K562 (cell line): ENCODE measurements at regions not wholly inside any gene's neighbourhood (a gene's known extent, or its start where the extent isn't known, plus 50 kb on each side); places are given as distances from the start of the nearest gene placed in this dataset.

Experiments
- CHD7 ChIP-seq: fragments of 200-600 bp; sonication (generic); IDR thresholded peaks from one replicate; pipeline ENCODE4 v1.6.1; 2012; ENCODE audit warnings: mild to moderate bottlenecking, low read depth, low read length, inconsistent platforms
- CREB1 ChIP-seq, 2 experiments: sonication (generic) in 1 of 2; formaldehyde crosslinking in 1 of 2; IDR thresholded peaks; 2 replicates each; pipeline versions ENCODE4 v1.6.1 to v1.8.0; 2012 to 2022; ENCODE audit warnings: inconsistent platforms in 1 of 2, mild to moderate bottlenecking in 1 of 2, missing genetic modification reagents in 1 of 2, moderate library complexity in 1 of 2
- ELK1 ChIP-seq: sonication (generic); formaldehyde crosslinking; IDR thresholded peaks from 2 replicates; pipeline ENCODE4 v1.8.1; 2022; ENCODE audit warnings: missing genetic modification reagents
- MYBL2 ChIP-seq, 2 experiments: fragments of 450-650 bp in 1 of 2; sonication (generic) in 1 of 2; formaldehyde crosslinking in 1 of 2; IDR thresholded peaks; 2 replicates each; pipeline versions ENCODE4 v1.6.1 to v1.8.1; 2017 to 2022; ENCODE audit warnings: borderline replicate concordance in 1 of 2, inconsistent platforms in 1 of 2, low read depth in 1 of 2, mild to moderate bottlenecking in 1 of 2, missing genetic modification reagents in 1 of 2, moderate library complexity in 1 of 2
- NFRKB ChIP-seq: fragments of 450-650 bp; IDR thresholded peaks from 2 replicates; pipeline ENCODE4 v1.6.1; 2016; ENCODE audit warnings: low read depth
- PREB ChIP-seq: sonication (generic); formaldehyde crosslinking; IDR thresholded peaks from 2 replicates; pipeline ENCODE4 v1.8.1; 2023; ENCODE audit warnings: mild to moderate bottlenecking, missing genetic modification reagents
- PTTG1 ChIP-seq: fragments of 450-650 bp; IDR thresholded peaks from 2 replicates; pipeline ENCODE4 v1.6.1; 2016; ENCODE audit warnings: low read depth, mild to moderate bottlenecking, missing genetic modification characterization, missing compliant biosample characterization
- RNF2 ChIP-seq: sonication (generic); IDR thresholded peaks from 2 replicates; pipeline ENCODE4 v1.6.1; 2016
- SMAD4 ChIP-seq: fragments of 250-450 bp; sonication (Bioruptor Pico); conservative IDR thresholded peaks from 2 replicates; pipeline ENCODE4 v1.8.0; 2021; ENCODE audit warnings: inconsistent platforms, mild to moderate bottlenecking, moderate library complexity
- TAL1 ChIP-seq: fragments of 450-650 bp; IDR thresholded peaks from 2 replicates; pipeline ENCODE4 v1.6.1; 2016; ENCODE audit warnings: mild to moderate bottlenecking
- TCFL5 ChIP-seq: fragments of 250-450 bp; sonication (Bioruptor Pico); conservative IDR thresholded peaks from 2 replicates; pipeline ENCODE4 v1.6.1; 2021; ENCODE audit warnings: mild to moderate bottlenecking, moderate library complexity, matching md5 sums
- ZBTB12 ChIP-seq: fragments of 250-450 bp; sonication (Bioruptor Pico); IDR thresholded peaks from 2 replicates; pipeline ENCODE4 v1.4.0; 2020
- ZNF174 ChIP-seq: fragments of 250-450 bp; sonication (Bioruptor Pico); IDR thresholded peaks from 2 replicates; pipeline ENCODE4 v1.4.0; 2020; ENCODE audit warnings: mild to moderate bottlenecking
- ZNF780A ChIP-seq: fragments of 250-450 bp; sonication (Bioruptor Pico); IDR thresholded peaks from 2 replicates; pipeline ENCODE4 v1.5.0; 2021; ENCODE audit warnings: mild to moderate bottlenecking

- no peak for TF ChIP-seq PREB (CRISPR knock-in tag)
- no peak for TF ChIP-seq ZBTB12
- TF ChIP-seq TCFL5 (CRISPR knock-in tag), result no peak
- TF ChIP-seq ELK1 (CRISPR knock-in tag), result no peak
- no peak for TF ChIP-seq ZNF780A (CRISPR knock-in tag)
- TF ChIP-seq SMAD4, result 0 out of 2 replicates have a peak, but pooled peaks have one; percentile 26
- no peak for TF ChIP-seq NFRKB
- no peak for TF ChIP-seq CHD7
- no peak for TF ChIP-seq TAL1
- TF ChIP-seq RNF2, result no peak
- TF ChIP-seq PTTG1, result no peak
- TF ChIP-seq ZNF174 (CRISPR knock-in tag), result no peak
- no peak for TF ChIP-seq MYBL2 (IDR thresholded peaks at IDR 0.05; ENCODE audit: low read depth)
- no peak for TF ChIP-seq MYBL2 (CRISPR knock-in tag; IDR thresholded peaks at IDR 0.05; ENCODE audit: borderline replicate concordance)
- no peak for TF ChIP-seq CREB1 (IDR thresholded peaks at IDR 0.05)
- no peak for TF ChIP-seq CREB1 (CRISPR knock-in tag; IDR thresholded peaks at IDR 0.05)
Measured at GRCh38 chr16:79867425-79867997, 267.0 kb upstream of the MAF start (continued).
